ENCODE measurements at regions not wholly inside any gene's neighbourhood (a gene's known extent, or its start where the extent isn't known, plus 50 kb on each side); places are given as distances from the start of the nearest gene placed in this dataset.
"Not testable (repeated sequence)": the region's sequence is repeated elsewhere in the genome, so short reads cannot be mapped to it uniquely, and the experiment has no call there.

DNA sequence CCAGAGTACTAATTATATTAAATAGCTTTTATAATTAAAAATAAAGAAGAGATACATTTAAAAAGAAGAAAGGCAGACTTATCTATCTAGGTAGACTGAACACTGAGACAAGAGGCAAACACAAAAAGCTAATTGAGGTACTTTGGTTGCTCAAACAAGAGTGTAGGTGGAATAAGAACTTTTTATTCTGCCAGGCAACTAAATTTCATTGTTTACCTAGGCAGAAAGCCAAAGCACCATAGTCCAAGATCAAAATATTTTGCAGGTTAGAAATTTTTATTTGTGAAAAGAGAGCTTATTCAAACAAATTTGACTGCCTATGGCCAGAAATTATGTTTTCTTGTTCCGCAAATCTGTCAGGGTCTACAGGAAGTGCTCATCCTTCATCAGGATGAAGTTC is 499.6 kb upstream of the GBE1 start:
- DNase-seq, result no peak

DNA sequence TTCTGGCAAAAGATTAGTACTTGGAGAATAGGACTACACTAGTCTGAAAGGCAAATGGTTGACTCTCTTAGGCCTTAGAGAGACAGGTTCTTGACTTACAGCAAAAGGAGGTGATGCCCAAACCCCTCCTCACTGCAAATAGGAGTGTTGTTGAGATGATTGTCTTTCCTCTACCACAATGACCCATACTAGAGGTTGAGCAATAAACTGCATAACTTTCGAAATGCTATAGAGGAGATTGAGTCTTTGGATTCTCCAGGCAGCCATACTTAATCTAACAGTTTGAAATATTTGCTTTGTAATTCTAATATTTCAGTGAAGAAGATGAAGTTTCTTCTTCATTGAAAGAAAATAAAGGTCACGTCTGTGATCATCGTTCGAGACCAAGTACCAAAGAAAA is 498.5 kb upstream of the GBE1 start:
- DNase-seq, result no peak

- no peak for DNase-seq
Measured at GRCh38 chr3:82240322-82240721, 478.9 kb upstream of the GBE1 start.

- no peak for DNase-seq
Measured at GRCh38 chr3:82236257-82236656, 474.8 kb upstream of the GBE1 start.

DNA sequence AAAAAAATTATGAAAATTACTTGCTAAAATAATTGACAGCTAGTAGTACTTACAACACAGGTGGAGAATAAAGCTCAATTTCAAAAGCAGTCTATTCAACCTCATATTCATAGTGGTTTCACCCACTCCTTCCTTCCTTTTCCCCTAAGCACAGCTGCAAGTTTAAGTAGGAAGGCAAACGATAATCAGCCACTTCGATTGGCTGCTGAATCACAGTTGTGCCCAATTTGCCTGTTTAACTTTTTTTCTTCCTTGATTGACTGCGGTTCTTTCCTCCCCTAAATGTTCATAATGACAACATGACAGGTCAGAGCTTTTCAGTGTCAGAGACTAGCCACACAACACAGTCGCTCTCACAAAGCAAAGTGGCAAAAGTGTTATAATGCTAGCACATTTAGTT is 468.0 kb upstream of the GBE1 start:
- no peak for DNase-seq

DNA sequence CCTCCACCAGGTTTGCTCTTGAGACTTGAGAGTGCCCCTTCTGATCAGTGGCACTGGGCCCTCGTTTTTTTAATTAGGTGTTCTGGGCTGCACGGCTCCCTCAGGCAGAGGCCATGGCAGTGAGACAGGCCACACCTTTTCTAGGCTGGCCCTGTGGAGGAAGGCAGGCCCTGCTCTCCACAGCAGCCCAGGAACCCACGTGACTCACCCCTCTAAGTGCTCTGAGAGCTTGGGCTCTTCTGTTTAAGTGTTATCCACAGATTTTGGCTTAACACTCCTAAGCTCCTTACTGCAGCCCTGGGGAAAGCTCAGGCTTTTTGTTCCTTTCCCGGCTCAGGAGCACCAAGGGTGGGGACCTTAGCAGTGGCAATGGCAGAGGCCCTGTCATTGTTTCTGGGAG is 463.2 kb upstream of the GBE1 start:
- DNase-seq, result no peak

- DNase-seq, result no peak
Measured at GRCh38 chr3:82222401-82222800, 461.0 kb upstream of the GBE1 start.

GRCh38 chr3:82217571-82217970 is 456.1 kb upstream of the GBE1 start:
- DNase-seq, result no peak

DNA sequence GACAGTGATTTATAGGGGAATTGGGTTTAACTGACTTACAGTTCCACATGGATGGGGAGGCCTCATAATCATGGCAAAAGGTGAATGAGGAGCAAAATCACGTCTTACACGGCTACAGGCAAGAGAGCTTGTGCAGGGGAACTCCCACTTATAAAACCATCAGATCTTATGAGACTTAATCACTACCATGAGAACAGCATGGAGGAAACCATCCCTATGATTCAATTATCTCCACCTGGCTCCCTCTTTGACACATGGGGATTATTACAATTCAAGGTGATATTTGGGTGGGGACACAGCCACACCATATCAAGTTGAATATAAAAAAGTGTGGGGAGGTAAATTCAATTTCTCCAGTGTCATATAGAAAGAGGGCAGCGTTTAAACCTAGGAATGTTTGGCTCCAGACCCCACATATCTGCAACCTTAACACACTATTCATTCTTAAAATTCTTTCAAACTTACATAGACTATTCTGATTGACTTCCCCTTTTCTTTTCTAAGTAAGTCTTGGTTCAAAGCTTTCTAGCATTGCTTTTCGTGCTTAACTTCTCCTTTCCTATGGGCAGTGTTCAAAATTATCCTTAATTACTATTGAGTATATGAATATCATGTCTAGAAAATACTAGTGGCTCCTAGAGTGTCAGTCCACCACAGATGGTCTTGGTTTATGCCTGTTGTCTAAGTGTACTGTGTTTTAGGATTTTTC is 446.7 kb upstream of the GBE1 start:
- no peak for DNase-seq

DNA sequence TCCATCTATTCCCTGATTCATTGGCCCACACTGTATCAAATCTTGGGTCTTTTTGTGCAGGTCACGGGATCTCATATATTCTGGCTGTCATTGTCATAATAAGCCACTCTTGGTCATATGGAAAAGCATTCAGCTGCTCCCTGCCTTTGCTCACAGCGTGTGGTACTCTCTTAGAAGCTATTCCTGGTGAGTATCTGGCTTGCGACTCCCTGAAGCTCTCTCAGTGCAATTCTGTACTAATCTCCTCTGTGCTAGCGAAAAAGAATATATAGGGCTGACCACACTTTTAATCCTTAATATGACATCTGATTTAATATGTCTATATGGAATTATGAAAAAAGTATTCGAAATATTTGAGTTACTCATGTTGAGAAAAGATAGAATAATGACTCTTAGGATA is 440.8 kb upstream of the GBE1 start:
- DNase-seq, result no peak

- no peak for DNase-seq
Measured at GRCh38 chr3:82201316-82201715, 439.9 kb upstream of the GBE1 start.

DNA sequence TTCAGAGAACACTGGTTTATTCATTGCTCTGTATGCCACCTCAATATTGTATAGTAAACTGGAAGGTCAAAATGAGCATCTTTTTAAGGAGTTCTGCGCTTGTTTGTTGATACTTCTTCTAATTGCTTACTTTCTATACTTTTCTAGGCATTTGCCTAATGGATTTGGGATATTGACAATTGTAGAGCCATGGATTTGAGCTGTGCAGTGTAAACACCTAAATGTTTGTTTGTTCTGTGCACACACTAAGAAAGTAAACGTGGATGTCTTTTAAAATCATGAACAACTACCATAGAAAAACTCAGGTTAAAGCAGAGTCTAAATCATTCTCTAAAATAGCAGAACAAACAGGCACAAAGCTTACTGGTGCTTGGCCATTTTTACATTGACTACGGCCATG is 436.6 kb upstream of the GBE1 start:
- no peak for DNase-seq

DNA sequence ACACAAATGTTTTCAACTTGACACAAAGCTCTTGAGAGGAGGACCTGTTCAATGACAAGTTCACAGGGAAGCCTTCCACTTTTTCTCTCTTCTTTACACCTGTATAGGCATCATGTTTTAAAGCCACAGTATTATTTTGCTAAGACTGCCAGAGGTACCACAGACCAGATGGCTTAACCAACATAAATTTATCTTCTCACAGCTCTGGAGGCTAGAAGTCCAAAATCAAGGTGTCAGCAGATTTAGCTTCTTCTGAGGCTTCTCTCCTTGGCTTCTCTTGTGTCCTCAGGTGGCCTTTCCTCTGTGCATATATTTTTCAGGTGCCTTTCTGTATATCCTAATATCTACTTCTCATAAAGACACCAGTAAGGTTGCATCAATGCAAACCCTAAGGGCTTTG is 435.2 kb upstream of the GBE1 start:
- DNase-seq, result no peak

- DNase-seq, result no peak
Measured at GRCh38 chr3:82194870-82195269, 433.4 kb upstream of the GBE1 start.

DNA sequence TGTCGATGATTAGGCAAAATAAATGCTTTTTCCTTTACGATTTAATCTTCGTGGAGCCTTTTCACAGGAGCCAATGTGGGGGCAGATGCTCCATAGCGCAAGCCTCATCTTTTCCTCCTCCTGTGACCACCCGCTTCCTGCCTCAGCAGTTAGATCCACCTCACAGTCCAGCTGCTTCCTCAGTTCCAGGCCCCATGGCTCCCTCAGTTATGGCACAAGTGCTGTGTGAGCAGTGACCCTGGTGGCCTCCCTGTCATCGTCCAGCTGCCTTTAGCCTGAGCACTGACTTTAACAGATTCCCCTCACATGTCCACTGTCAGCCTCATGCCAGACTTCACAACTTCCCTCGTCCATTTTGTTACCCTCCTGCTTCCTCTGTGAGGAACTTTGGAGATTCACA is 424.6 kb upstream of the GBE1 start:
- no peak for DNase-seq

DNA sequence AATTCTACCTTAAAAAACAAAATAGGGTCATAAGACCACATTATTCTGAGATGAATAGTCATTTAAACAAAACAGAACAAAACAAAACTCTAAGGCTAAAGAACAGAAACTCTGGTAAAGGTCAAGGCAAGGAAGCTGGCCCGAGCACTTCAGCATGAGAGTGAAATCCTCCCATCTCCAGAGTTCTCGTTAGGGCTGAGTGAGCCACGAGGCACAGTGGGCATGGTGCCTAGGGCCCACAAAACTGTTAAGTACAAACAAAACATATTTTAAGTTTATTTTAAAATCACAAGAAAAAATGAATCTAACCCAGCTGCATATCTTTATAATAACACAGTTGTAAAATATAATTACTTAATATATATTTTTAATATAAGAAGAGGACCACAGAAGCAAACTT is 417.8 kb upstream of the GBE1 start:
- no peak for DNase-seq

DNA sequence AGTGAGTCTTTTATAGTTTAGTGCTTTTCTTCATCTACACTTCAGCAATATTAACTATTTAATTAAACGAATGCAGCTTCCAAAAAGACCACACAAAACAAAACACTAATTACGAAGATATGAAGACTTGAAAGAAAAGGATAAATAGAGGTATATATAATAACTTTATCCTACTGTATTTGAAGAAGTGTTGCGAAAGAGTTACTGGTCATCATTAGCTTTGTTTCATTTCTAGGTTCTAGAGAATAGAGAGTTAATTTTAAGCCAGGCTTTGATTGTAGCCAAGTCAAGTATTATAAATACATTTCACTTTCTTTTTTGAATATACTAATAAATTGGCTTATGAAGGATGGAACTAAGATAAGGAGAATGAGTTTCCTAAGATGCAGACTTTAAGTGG is 416.8 kb upstream of the GBE1 start:
- no peak for DNase-seq

DNA sequence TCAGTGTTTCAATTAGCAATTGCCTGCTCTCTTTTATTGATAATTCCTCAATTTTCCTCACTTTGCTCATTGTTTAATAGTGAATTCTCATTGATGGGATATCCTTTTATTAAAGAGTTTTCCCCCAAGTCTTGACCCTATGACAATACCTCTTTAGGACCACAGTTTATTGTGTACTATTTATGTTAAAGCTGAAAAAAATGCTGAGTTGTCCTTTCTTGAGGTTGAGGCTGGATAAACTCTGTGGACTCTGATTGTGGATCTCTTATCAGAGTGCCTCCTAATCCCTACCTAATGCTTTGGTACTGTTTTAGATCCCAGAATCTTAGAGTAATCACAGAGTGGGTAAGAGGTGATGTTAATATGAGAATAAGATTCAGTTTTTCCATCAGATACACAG is 416.3 kb upstream of the GBE1 start:
- DNase-seq, result no peak

DNA sequence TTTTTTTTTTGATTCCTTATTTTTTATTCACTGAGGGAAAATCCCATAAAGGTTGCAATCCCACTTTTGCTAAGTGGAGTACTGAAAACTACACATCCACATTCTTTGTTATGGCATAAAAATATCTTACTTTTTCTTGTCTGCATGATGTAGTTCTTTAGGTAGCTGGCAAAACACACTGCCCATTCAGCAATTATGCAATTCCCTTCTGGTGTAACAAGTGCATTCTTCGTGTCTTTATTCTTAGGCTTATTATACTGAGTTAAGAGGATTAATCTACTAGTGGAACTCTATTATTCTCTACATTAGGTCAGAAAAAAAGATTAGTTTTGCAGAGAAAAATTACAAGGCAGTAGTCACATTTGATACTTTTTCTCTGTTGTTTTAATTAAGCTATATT is 403.8 kb upstream of the GBE1 start:
- no peak for DNase-seq

GRCh38 chr3:82163907-82164520 is 402.6 kb upstream of the GBE1 start:
- no peak for DNase-seq

DNA sequence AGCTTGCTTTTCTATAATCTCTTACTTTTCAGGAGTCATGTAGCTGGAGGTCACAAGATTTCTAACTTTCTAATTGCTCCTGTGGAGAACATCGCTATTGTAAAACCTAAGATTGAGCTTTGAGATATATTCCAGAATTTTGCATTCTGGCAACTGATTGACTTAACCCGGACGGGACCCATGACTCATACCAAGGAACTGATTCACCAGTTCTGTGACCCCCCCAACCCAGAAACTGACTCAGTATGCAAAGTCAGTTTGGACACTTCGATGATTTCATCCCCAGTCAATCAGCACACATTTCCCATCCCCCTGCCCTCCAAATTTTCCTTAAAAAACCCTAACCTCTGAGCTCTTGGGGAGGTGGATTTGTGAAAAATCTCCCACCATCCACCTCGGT is 396.5 kb upstream of the GBE1 start:
- DNase-seq, result no peak

GRCh38 chr3:82153892-82154291 is 392.4 kb upstream of the GBE1 start:
- DNase-seq, result not testable (repeated sequence)

DNA sequence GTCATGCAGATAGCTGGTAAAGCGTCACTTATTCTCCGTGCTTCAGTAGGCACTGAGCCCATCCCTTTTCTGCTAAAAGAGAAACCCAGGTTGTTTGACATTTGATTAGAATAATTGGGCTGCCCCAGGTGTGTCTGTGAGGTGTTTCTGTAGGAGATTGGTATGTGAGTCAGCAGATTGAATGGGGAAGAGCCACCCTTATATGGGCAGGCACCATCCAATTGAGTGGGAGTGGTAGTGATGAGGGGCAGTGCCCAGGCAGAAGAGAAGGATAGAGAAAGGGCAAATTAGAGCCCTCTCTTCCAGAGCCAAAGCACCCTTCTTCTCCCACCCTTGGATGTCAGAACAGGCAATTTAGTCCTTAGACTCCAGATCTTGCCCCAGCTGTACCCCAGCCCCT is 384.3 kb upstream of the GBE1 start:
- DNase-seq, result no peak

- no peak for DNase-seq
Measured at GRCh38 chr3:82144811-82145210, 383.4 kb upstream of the GBE1 start.
